ENCODE measurements at regions not wholly inside any gene's neighbourhood (a gene's known extent, or its start where the extent isn't known, plus 50 kb on each side); places are given as distances from the start of the nearest gene placed in this dataset.
A peak's percentile ranks its signal among the peaks of the same experiment; 100 is the strongest.

DNA sequence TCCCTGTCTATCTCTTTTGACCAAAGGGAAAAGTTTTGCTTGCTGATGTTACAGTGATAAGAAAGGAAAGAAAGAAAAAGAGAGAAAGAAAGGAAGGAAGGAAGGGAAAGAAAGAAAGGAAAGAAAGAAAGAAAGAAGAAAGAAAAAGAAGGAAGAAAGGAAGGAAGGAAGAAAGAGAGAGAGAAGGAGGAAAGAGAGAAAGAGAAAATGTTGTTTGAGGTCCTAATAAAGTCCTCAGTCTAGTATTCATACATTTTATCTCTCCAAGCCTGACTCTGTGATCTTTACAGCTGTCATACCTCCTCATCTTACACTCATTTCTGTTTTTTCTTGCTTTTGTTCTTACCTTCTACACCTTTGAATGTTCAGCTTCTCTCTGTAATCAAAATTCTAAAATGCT, 111.4 kb upstream of the MBNL1 start:
- no peak for DNase-seq (ENCODE audit: extremely low spot score)
- ChIA-PET POLR2A (no interaction called here), CTCF (no interaction called here)
- no peak for TF ChIP-seq FOXM1 (IDR thresholded peaks at IDR 0.05; ENCODE audit: borderline replicate concordance)
- no peak for TF ChIP-seq HDGF (IDR thresholded peaks at IDR 0.05; ENCODE audit: borderline replicate concordance)
- no peak for TF ChIP-seq SUZ12 (IDR thresholded peaks at IDR 0.05)
- TF ChIP-seq PKNOX1 (IDR thresholded peaks at IDR 0.05) = no peak
- TF ChIP-seq FOXK2 (IDR thresholded peaks at IDR 0.05) = no peak
- TF ChIP-seq ELF4 (IDR thresholded peaks at IDR 0.05) = no peak
- no peak for TF ChIP-seq ZNF384 (IDR thresholded peaks at IDR 0.05)
- no peak for TF ChIP-seq ARNT (IDR thresholded peaks at IDR 0.05)
- no peak for TF ChIP-seq CTBP1 (IDR thresholded peaks at IDR 0.05; ENCODE audit: borderline replicate concordance)
- TF ChIP-seq L3MBTL2 (conservative IDR thresholded peaks at IDR 0.05) = no peak
- no peak for TF ChIP-seq LEF1 (IDR thresholded peaks at IDR 0.05; ENCODE audit: borderline replicate concordance)
- no peak for TF ChIP-seq SP1 (IDR thresholded peaks at IDR 0.05)
- no peak for TF ChIP-seq BHLHE40 (IDR thresholded peaks at IDR 0.05; ENCODE audit: borderline replicate concordance)
- no peak for TF ChIP-seq NFRKB (IDR thresholded peaks at IDR 0.05)
- TF ChIP-seq FOXA1 (IDR thresholded peaks at IDR 0.05) = no peak
- TF ChIP-seq TARDBP (IDR thresholded peaks at IDR 0.05) = no peak

DNA sequence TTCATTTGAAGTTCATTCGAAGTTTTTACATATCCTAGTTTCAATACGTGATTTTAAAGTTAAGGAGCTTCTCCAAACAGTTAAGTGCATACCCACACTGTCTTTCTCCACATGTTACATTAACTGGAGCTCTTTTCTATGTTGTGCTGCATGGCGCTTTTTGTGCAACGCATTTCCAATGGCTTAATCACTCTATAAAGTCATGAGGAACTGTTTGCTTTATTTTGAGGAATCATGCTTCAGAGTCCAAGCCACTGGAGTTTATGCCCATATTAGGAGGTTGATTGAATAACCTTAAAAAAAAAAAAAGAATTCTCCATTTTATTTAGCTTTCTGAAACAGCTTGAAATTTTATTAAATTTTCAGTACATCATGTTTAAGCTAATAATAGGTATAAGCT, 109.4 kb upstream of the MBNL1 start:
- ChIA-PET CTCF (no interaction called here), POLR2A (no interaction called here)
- TF ChIP-seq ZNF384 (IDR thresholded peaks at IDR 0.05) (peak; percentile 16; the same call in 1 of the 2 replicates), FOXK2 (IDR thresholded peaks at IDR 0.05) (no peak)
- no peak for DNase-seq (ENCODE audit: extremely low spot score)

DNA sequence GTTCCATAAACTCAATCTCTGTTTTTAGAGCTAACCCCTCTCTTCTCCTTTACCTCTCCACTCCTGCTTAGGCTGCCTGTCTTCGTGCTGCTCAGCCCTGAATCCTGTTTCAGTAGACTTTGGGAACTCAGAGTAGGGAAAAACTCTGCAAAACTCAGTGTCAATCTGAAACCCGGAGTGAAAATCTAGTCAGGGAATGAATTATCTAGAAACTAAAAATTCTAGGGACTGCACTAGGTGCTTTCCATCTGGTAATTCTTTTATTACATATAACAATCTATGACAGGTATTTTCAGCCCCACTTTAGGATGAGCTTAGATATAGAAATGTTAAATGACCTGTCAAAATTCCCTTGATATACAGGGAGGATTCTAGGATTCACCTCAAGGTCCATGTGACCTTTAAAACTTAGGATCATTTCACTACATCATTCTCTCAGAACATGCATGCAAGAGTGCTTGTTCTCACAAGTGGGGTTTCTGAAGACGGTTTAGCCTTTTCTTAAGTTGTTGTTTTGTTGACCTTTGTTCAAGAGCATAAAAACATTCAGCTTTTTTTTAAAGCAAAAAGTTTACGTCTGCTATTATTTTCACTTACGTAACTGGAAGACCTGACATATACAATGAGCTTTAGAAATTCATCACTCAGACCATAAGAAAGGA, 108.2 kb upstream of the MBNL1 start:
- CTCF ChIA-PET = interaction anchor here (0.7 to 1.3 kb wide), 2 partner anchors 17 to 23 kb away, joined by 4 read pairs; no protein-coding TSS in a partner anchor
- DNase-seq (ENCODE audit: extremely low spot score) = no peak

GRCh38 chr3:152172460-152172859, 96.3 kb upstream of the MBNL1 start:
- no peak for DNase-seq (ENCODE audit: extremely low spot score)
- no peak for TF ChIP-seq FOXK2 (IDR thresholded peaks at IDR 0.05)
- TF ChIP-seq SP1 (IDR thresholded peaks at IDR 0.05) = no peak
- TF ChIP-seq TARDBP (IDR thresholded peaks at IDR 0.05) = no peak
- no peak for TF ChIP-seq HDGF (IDR thresholded peaks at IDR 0.05; ENCODE audit: borderline replicate concordance)
- TF ChIP-seq CTBP1 (IDR thresholded peaks at IDR 0.05; ENCODE audit: borderline replicate concordance) = no peak
- TF ChIP-seq FOXM1 (IDR thresholded peaks at IDR 0.05; ENCODE audit: borderline replicate concordance) = no peak
- no peak for TF ChIP-seq FOXA1 (IDR thresholded peaks at IDR 0.05)
- TF ChIP-seq SUZ12 (IDR thresholded peaks at IDR 0.05) = no peak
- no peak for TF ChIP-seq ELF4 (IDR thresholded peaks at IDR 0.05)
- no peak for TF ChIP-seq NFRKB (IDR thresholded peaks at IDR 0.05)
- no peak for TF ChIP-seq LEF1 (IDR thresholded peaks at IDR 0.05; ENCODE audit: borderline replicate concordance)
- no peak for TF ChIP-seq PKNOX1 (IDR thresholded peaks at IDR 0.05)
- TF ChIP-seq L3MBTL2 (conservative IDR thresholded peaks at IDR 0.05) = no peak
- no peak for TF ChIP-seq BHLHE40 (IDR thresholded peaks at IDR 0.05; ENCODE audit: borderline replicate concordance)
- TF ChIP-seq ZNF384 (IDR thresholded peaks at IDR 0.05) = no peak
- TF ChIP-seq ARNT (IDR thresholded peaks at IDR 0.05) = no peak
- CTCF ChIA-PET = no interaction called here
- POLR2A ChIA-PET = no interaction called here

More for the DNA sequence above, 108.2 kb upstream of the MBNL1 start:
- TF ChIP-seq TARDBP (IDR thresholded peaks at IDR 0.05) (no peak), FOXK2 (IDR thresholded peaks at IDR 0.05) (no peak), PKNOX1 (IDR thresholded peaks at IDR 0.05) (no peak), NFRKB (IDR thresholded peaks at IDR 0.05) (no peak), ELF4 (IDR thresholded peaks at IDR 0.05) (no peak), CTBP1 (IDR thresholded peaks at IDR 0.05; ENCODE audit: borderline replicate concordance) (no peak), SP1 (IDR thresholded peaks at IDR 0.05) (no peak), LEF1 (IDR thresholded peaks at IDR 0.05; ENCODE audit: borderline replicate concordance) (no peak), FOXM1 (IDR thresholded peaks at IDR 0.05; ENCODE audit: borderline replicate concordance) (no peak)
- POLR2A ChIA-PET = no interaction called here

DNA sequence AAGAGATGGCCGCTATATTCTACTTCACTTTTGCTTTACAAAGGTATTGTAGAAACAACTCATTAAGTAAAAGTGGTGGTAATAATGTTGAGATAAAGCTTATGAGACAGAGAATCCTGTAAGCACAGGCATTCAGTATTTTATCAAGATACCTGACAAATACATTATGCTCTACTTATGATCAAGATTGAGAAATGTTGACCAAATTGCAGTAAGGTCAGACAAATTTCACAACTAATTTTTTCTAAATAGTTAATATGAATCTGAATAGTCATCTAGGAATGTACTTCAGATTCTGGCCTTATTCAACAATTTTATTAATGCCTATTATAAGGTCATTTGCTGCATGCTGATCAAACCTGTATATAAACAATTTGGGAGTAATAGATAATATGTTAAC, 95.1 kb upstream of the MBNL1 start:
- ChIA-PET CTCF (no interaction called here), POLR2A (no interaction called here)
- no peak for TF ChIP-seq NFRKB (IDR thresholded peaks at IDR 0.05)
- no peak for TF ChIP-seq ELF4 (IDR thresholded peaks at IDR 0.05)
- no peak for TF ChIP-seq SUZ12 (IDR thresholded peaks at IDR 0.05)
- no peak for TF ChIP-seq HDGF (IDR thresholded peaks at IDR 0.05; ENCODE audit: borderline replicate concordance)
- no peak for TF ChIP-seq FOXK2 (IDR thresholded peaks at IDR 0.05)
- TF ChIP-seq FOXA1 (IDR thresholded peaks at IDR 0.05) = no peak
- TF ChIP-seq SP1 (IDR thresholded peaks at IDR 0.05) = no peak
- no peak for TF ChIP-seq ZNF384 (IDR thresholded peaks at IDR 0.05)
- TF ChIP-seq BHLHE40 (IDR thresholded peaks at IDR 0.05; ENCODE audit: borderline replicate concordance) = no peak
- TF ChIP-seq TARDBP (IDR thresholded peaks at IDR 0.05) = no peak
- no peak for TF ChIP-seq FOXM1 (IDR thresholded peaks at IDR 0.05; ENCODE audit: borderline replicate concordance)
- TF ChIP-seq L3MBTL2 (conservative IDR thresholded peaks at IDR 0.05) = no peak
- DNase-seq (ENCODE audit: extremely low spot score) = no peak

DNA sequence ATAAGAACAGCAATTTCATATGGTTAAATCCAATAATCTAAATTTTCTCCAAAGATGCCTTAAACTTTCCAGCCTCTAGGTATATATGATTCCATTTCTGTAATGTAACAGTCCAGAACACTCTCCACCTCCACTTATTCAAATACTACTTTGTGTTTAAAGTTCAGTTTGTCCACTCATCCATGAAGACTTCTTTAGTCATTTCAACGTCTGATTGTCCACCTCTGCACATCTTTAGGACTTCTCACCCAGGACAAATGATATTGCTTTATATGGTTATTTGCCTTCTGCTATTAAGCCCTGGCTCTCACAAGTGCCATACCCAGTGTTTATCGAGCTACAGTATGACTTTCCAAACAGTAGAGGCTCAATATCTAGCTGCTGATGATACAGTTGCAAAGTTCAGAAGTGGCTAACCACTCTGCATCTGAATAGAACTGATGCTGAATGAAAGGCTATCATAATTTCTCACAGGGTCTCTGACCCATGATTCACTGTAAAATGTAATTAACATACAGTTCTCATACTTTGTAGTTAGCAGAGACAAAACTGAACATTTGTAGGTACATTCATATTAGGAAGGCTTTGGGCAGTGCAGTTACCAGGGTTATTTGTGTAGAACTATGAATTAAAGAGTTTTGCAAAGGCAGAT, 93.7 kb upstream of the MBNL1 start:
- ChIA-PET POLR2A (no interaction called here), CTCF (no interaction called here)
- no peak for DNase-seq (ENCODE audit: extremely low spot score)
- TF ChIP-seq TARDBP (IDR thresholded peaks at IDR 0.05) (no peak), FOXK2 (IDR thresholded peaks at IDR 0.05) (no peak)

Measured in HEK293T (cell line).